ENCODE measurements at regions not wholly inside any gene's neighbourhood (a gene's known extent, or its start where the extent isn't known, plus 50 kb on each side); places are given as distances from the start of the nearest gene placed in this dataset.

DNA sequence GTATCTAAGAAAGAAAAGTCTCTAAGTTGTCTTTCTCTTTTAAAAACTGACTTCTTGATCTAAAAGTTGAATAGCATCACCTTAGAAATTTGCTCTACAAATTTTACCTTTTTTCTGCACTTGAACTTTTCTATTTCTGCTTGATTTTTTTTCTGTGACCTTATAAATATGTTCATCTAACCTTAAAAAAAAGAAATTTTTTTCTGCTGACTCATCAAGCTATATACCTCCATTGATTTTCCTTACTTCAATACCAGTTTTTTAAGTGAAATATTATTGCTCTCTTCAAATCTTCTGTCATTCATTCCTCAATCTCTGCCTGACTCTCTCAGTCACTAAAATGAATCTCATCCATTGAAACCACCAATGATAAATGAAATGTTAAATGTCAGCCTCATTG lies 910.1 kb downstream of the GALC start:
- Histone ChIP-seq H3K4me1 (ENCODE audit: control insufficient read depth, insufficient read depth, low read length, poor library complexity, severe bottlenecking) (no peaks in the 10 kb centered on the region), H3K9me3 (ENCODE audit: control insufficient read depth, low read length) (no peaks in the 10 kb centered on the region), H3K27ac (ENCODE audit: insufficient read depth, low read length, poor library complexity, severe bottlenecking) (no peak overlapping the region), H3K4me3 (ENCODE audit: insufficient read depth, low read depth, low read length, poor library complexity, severe bottlenecking) (no peak overlapping the region), H3K36me3 (ENCODE audit: control insufficient read depth, insufficient read depth, low read length) (no peaks in the 10 kb centered on the region), H3K27me3 (replicated peaks; ENCODE audit: control insufficient read depth, insufficient read depth, low read length, poor library complexity, severe bottlenecking) (no peaks in the 10 kb centered on the region)
- DNase-seq = no peak

DNA sequence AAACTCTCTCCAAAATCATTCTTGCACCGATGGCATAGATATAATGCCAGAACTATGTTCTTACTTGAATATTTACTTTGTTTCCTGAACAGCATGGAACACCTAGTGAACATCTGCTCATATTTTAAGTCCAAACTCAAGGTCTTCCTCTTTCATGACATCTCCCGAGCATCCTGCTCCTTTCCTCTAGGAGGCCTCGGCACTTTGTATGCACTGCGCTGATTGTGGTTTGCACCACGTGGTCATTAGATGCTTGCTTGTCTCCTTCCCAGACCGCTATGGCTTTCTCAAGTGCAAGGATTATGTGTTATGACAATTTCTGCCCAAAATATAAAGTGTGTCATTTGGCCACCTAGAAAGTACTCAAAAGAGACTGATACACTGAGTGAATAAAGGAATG lies 912.0 kb downstream of the GALC start:
- Histone ChIP-seq H3K9me3 (ENCODE audit: control insufficient read depth, low read length) (no peaks in the 10 kb centered on the region), H3K36me3 (ENCODE audit: control insufficient read depth, insufficient read depth, low read length) (no peaks in the 10 kb centered on the region), H3K27me3 (replicated peaks; ENCODE audit: control insufficient read depth, insufficient read depth, low read length, poor library complexity, severe bottlenecking) (no peaks in the 10 kb centered on the region), H3K27ac (ENCODE audit: insufficient read depth, low read length, poor library complexity, severe bottlenecking) (no peak overlapping the region), H3K4me3 (ENCODE audit: insufficient read depth, low read depth, low read length, poor library complexity, severe bottlenecking) (no peak overlapping the region), H3K4me1 (ENCODE audit: control insufficient read depth, insufficient read depth, low read length, poor library complexity, severe bottlenecking) (no peaks in the 10 kb centered on the region)
- DNase-seq = no peak

- Histone ChIP-seq H3K27me3 (replicated peaks; ENCODE audit: control insufficient read depth, insufficient read depth, low read length, poor library complexity, severe bottlenecking) (no peaks in the 10 kb centered on the region), H3K4me3 (ENCODE audit: insufficient read depth, low read depth, low read length, poor library complexity, severe bottlenecking) (no peak overlapping the region), H3K36me3 (ENCODE audit: control insufficient read depth, insufficient read depth, low read length) (no peaks in the 10 kb centered on the region)
Observed at GRCh38 chr14:87080146-87080545, 912.8 kb downstream of the GALC start.

DNA sequence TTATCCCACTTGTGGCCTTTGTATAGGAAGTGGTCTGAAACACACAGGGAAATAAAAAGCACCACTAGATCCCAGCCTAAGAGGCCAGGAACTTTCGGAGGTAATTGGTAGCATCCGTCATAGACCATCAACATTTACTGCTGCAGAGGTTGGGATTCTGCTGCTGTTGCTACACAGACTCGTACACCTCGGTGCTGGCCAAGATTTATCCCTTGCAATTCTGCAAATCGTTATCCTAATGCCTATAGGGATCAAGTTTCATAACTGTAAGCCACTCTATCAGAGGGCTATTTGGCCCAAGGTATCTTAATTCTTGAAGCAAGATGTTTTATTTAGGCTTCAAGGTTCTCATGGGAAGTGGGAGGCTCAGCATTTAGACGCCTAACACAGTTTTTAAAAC lies 913.6 kb downstream of the GALC start:
- Histone ChIP-seq H3K27me3 (replicated peaks; ENCODE audit: control insufficient read depth, insufficient read depth, low read length, poor library complexity, severe bottlenecking) (no peaks in the 10 kb centered on the region), H3K4me1 (ENCODE audit: control insufficient read depth, insufficient read depth, low read length, poor library complexity, severe bottlenecking) (no peaks in the 10 kb centered on the region), H3K27ac (ENCODE audit: insufficient read depth, low read length, poor library complexity, severe bottlenecking) (no peak overlapping the region), H3K36me3 (ENCODE audit: control insufficient read depth, insufficient read depth, low read length) (no peaks in the 10 kb centered on the region), H3K4me3 (ENCODE audit: insufficient read depth, low read depth, low read length, poor library complexity, severe bottlenecking) (no peak overlapping the region), H3K9me3 (ENCODE audit: control insufficient read depth, low read length) (no peaks in the 10 kb centered on the region)
- DNase-seq = no peak

More at GRCh38 chr14:87080146-87080545, 912.8 kb downstream of the GALC start:
- DNase-seq = no peak
- no peaks in the 10 kb centered on the region for H3K4me1 ChIP-seq (ENCODE audit: control insufficient read depth, insufficient read depth, low read length, poor library complexity, severe bottlenecking)
- H3K9me3 ChIP-seq (ENCODE audit: control insufficient read depth, low read length) = no peaks in the 10 kb centered on the region
- no peak overlapping the region for H3K27ac ChIP-seq (ENCODE audit: insufficient read depth, low read length, poor library complexity, severe bottlenecking)

- no peak overlapping the region for H3K4me3 ChIP-seq (ENCODE audit: insufficient read depth, low read depth, low read length, poor library complexity, severe bottlenecking)
- no peaks in the 10 kb centered on the region for H3K9me3 ChIP-seq (ENCODE audit: control insufficient read depth, low read length)
- H3K27ac ChIP-seq (ENCODE audit: insufficient read depth, low read length, poor library complexity, severe bottlenecking) = no peak overlapping the region
- no peaks in the 10 kb centered on the region for H3K36me3 ChIP-seq (ENCODE audit: control insufficient read depth, insufficient read depth, low read length)
- no peaks in the 10 kb centered on the region for H3K4me1 ChIP-seq (ENCODE audit: control insufficient read depth, insufficient read depth, low read length, poor library complexity, severe bottlenecking)
- no peaks in the 10 kb centered on the region for H3K27me3 ChIP-seq (replicated peaks; ENCODE audit: control insufficient read depth, insufficient read depth, low read length, poor library complexity, severe bottlenecking)
- DNase-seq = no peak
Observed at GRCh38 chr14:87076922-87077321, 916.1 kb downstream of the GALC start.

GRCh38 chr14:87076146-87076545 lies 916.8 kb downstream of the GALC start:
- Histone ChIP-seq H3K9me3 (ENCODE audit: control insufficient read depth, low read length) (no peaks in the 10 kb centered on the region), H3K27ac (ENCODE audit: insufficient read depth, low read length, poor library complexity, severe bottlenecking) (no peak overlapping the region), H3K4me1 (ENCODE audit: control insufficient read depth, insufficient read depth, low read length, poor library complexity, severe bottlenecking) (no peaks in the 10 kb centered on the region), H3K27me3 (replicated peaks; ENCODE audit: control insufficient read depth, insufficient read depth, low read length, poor library complexity, severe bottlenecking) (no peaks in the 10 kb centered on the region), H3K36me3 (ENCODE audit: control insufficient read depth, insufficient read depth, low read length) (no peaks in the 10 kb centered on the region), H3K4me3 (ENCODE audit: insufficient read depth, low read depth, low read length, poor library complexity, severe bottlenecking) (no peak overlapping the region)
- DNase-seq = no peak

DNA sequence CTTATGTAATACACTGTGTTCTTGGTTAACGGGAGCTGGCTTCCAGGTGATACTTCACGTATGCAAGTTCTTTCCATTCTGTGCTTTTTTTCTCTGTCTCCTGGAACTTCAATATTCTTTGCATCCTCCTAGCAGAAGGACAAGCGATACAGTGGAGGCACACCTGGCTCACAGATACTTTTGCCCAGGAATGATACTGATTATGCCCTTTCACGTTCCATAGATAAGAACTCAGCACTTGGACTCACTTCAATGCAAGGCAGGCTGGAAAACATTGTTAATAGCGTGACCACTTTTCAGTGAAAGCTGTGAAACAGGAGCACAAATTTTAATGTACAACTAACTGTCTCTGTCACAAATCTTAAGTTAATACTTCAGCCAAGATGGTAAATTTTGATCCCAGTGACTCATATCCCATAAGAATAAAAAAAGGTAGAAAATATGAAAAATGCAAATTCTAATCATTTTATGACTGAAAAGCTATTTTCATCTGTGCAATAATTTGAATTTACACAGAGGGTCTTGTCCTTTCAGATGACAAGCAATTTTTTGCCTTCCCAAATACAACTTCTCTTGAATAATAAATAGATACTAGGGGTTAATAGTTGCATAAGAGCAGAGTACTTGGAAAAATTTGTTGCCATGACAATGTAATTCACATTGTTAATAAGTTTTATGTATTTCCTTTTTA lies 919.0 kb downstream of the GALC start:
- Histone ChIP-seq H3K27ac (ENCODE audit: insufficient read depth, low read length, poor library complexity, severe bottlenecking) (no peak overlapping the region), H3K9me3 (ENCODE audit: control insufficient read depth, low read length) (no peaks in the 10 kb centered on the region), H3K36me3 (ENCODE audit: control insufficient read depth, insufficient read depth, low read length) (no peaks in the 10 kb centered on the region), H3K4me1 (ENCODE audit: control insufficient read depth, insufficient read depth, low read length, poor library complexity, severe bottlenecking) (no peaks in the 10 kb centered on the region), H3K27me3 (replicated peaks; ENCODE audit: control insufficient read depth, insufficient read depth, low read length, poor library complexity, severe bottlenecking) (no peaks in the 10 kb centered on the region), H3K4me3 (ENCODE audit: insufficient read depth, low read depth, low read length, poor library complexity, severe bottlenecking) (no peak overlapping the region)
- DNase-seq = no peak

DNA sequence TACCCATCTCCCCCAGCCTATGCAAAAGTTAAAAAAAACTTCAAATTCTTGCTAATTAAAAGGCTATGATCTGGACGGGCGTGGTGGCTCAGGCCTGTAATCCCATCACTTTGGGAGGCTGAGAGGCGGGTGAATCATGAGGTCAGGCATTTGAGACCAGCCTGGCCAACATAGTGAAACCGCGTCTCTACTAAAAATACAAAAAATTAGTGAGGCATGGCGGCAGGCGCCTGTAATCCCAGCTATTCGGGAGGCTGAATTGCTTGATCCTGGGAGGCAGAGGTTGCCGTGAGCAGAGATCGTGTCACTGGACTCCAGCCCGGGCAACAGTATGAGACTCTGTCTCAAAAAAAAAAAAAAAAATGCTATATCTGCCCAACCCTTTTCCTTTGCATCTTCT lies 925.4 kb downstream of the GALC start:
- no peak for DNase-seq
- H3K9me3 ChIP-seq (ENCODE audit: control insufficient read depth, low read length) = no peaks in the 10 kb centered on the region
- no peaks in the 10 kb centered on the region for H3K36me3 ChIP-seq (ENCODE audit: control insufficient read depth, insufficient read depth, low read length)
- no peak overlapping the region for H3K4me3 ChIP-seq (ENCODE audit: insufficient read depth, low read depth, low read length, poor library complexity, severe bottlenecking)
- H3K27me3 ChIP-seq (replicated peaks; ENCODE audit: control insufficient read depth, insufficient read depth, low read length, poor library complexity, severe bottlenecking) = no peaks in the 10 kb centered on the region
- H3K4me1 ChIP-seq (ENCODE audit: control insufficient read depth, insufficient read depth, low read length, poor library complexity, severe bottlenecking) = no peaks in the 10 kb centered on the region
- no peak overlapping the region for H3K27ac ChIP-seq (ENCODE audit: insufficient read depth, low read length, poor library complexity, severe bottlenecking)

- H3K27ac ChIP-seq (ENCODE audit: insufficient read depth, low read length, poor library complexity, severe bottlenecking) = no peak overlapping the region
- H3K4me3 ChIP-seq (ENCODE audit: insufficient read depth, low read depth, low read length, poor library complexity, severe bottlenecking) = no peak overlapping the region
- no peaks in the 10 kb centered on the region for H3K27me3 ChIP-seq (replicated peaks; ENCODE audit: control insufficient read depth, insufficient read depth, low read length, poor library complexity, severe bottlenecking)
- DNase-seq = no peak
- no peaks in the 10 kb centered on the region for H3K36me3 ChIP-seq (ENCODE audit: control insufficient read depth, insufficient read depth, low read length)
- H3K9me3 ChIP-seq (ENCODE audit: control insufficient read depth, low read length) = no peaks in the 10 kb centered on the region
- no peaks in the 10 kb centered on the region for H3K4me1 ChIP-seq (ENCODE audit: control insufficient read depth, insufficient read depth, low read length, poor library complexity, severe bottlenecking)
Observed at GRCh38 chr14:87067061-87067460, 925.9 kb downstream of the GALC start.

- no peaks in the 10 kb centered on the region for H3K36me3 ChIP-seq (ENCODE audit: control insufficient read depth, insufficient read depth, low read length)
- no peaks in the 10 kb centered on the region for H3K27me3 ChIP-seq (replicated peaks; ENCODE audit: control insufficient read depth, insufficient read depth, low read length, poor library complexity, severe bottlenecking)
- H3K4me1 ChIP-seq (ENCODE audit: control insufficient read depth, insufficient read depth, low read length, poor library complexity, severe bottlenecking) = no peaks in the 10 kb centered on the region
- no peak overlapping the region for H3K4me3 ChIP-seq (ENCODE audit: insufficient read depth, low read depth, low read length, poor library complexity, severe bottlenecking)
- no peak overlapping the region for H3K27ac ChIP-seq (ENCODE audit: insufficient read depth, low read length, poor library complexity, severe bottlenecking)
- DNase-seq = no peak
- H3K9me3 ChIP-seq (ENCODE audit: control insufficient read depth, low read length) = no peaks in the 10 kb centered on the region
Observed at GRCh38 chr14:87066221-87066817, 926.7 kb downstream of the GALC start.
